ENCODE measurements at regions not wholly inside any gene's neighbourhood (a gene's known extent, or its start where the extent isn't known, plus 50 kb on each side); places are given as distances from the start of the nearest gene placed in this dataset.

DNA sequence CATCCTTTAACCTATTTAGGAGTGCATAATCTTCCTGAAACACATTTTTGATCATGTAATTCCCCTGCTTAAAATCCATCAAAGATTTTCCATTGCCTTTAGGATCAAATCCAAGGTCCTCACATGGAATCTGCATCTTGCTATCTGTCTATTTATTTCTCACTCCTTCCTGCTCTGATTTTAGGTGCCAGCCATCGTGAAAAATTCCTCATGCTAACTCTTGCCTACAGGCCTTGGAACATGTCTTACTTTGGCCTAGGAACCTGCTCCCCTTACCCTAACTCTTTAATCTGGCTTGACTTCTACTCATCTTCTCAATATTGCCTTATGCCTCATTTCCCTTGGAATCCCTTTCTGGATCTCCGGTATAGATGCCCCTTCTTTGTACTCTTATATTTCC lies 1074.3 kb downstream of the TTLL7 start:
- ATAC-seq (no peak), DNase-seq (no peak)
- Histone ChIP-seq H3K36me3 (no peaks in the 10 kb centered on the region), H3K27ac (no peak overlapping the region), H3K27me3 (no peaks in the 10 kb centered on the region), H3K4me1 (peaks cover 0 to 5% of the 10 kb centered on the region in 2 donors), H3K4me3 (no peak overlapping the region), H3K9me3 (no peaks in the 10 kb centered on the region)
- TF ChIP-seq POLR2A (IDR thresholded peaks at IDR 0.05) (no peak), CTCF (IDR thresholded peaks at IDR 0.05 in 4 of 5, conservative IDR thresholded peaks at IDR 0.05 in 1 of 5) (no peak)
- in situ Hi-C loops (cut with MboI; ENCODE audit: low sequenced_read_pairs in 4 of 4) (no loop called here), intact Hi-C loops (cut with DNase I; ENCODE audit: low total_unique reads) (no loop called here)

DNA sequence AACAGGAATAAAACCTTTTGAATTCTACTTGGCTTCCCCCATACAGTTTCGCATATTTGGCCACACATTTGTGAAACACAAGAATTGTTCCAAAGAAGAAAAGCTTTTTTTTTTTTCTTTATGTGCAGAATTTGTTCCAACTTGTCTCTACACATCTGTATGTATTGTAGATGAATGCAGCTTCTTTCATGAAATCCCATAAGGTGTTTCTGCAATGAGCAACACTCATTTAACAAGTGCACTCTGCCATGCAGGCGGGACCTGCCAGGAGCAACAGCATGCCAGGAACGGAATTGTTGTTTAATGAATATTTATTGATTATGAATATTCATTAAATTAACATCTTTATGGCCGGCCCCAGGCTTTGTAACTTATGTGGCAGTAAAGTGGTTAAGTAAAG lies 1075.0 kb downstream of the TTLL7 start:
- H3K9me3 ChIP-seq: no peaks in the 10 kb centered on the region
- TF ChIP-seq POLR2A (IDR thresholded peaks at IDR 0.05) (no peak), CTCF (IDR thresholded peaks at IDR 0.05 in 4 of 5, conservative IDR thresholded peaks at IDR 0.05 in 1 of 5) (no peak)
- ATAC-seq: no peak
- H3K4me3 ChIP-seq: no peak overlapping the region
- no peak overlapping the region for H3K27ac ChIP-seq
- H3K36me3 ChIP-seq: no peaks in the 10 kb centered on the region
- H3K4me1 ChIP-seq: peaks cover 0 to 5% of the 10 kb centered on the region in 2 donors
- in situ Hi-C loops (cut with MboI; ENCODE audit: low sequenced_read_pairs in 4 of 4) (no loop called here), intact Hi-C loops (cut with DNase I; ENCODE audit: low total_unique reads) (no loop called here)
- no peak for DNase-seq
- no peaks in the 10 kb centered on the region for H3K27me3 ChIP-seq

DNA sequence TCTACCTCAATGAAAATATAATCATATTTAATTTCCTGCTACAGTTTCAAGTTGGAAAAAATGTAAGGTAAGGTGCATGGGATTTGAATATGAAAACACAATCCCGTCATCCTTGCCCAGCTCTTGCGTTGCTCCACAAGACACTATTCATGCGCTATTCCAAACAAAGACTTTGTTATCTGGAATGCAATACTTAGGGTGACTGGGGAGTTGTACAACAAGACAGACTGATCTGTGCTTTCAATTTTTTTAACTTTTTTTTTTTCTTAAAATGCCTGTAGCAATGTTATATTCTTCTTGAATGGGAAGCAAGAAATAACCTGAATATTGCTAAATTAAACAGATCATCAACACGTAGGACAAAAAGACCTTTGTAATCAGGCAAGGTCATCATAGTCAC lies 1077.2 kb downstream of the TTLL7 start:
- intact Hi-C loops (cut with DNase I; ENCODE audit: low total_unique reads): no loop called here
- no peaks in the 10 kb centered on the region for H3K36me3 ChIP-seq
- ATAC-seq: no peak

DNA sequence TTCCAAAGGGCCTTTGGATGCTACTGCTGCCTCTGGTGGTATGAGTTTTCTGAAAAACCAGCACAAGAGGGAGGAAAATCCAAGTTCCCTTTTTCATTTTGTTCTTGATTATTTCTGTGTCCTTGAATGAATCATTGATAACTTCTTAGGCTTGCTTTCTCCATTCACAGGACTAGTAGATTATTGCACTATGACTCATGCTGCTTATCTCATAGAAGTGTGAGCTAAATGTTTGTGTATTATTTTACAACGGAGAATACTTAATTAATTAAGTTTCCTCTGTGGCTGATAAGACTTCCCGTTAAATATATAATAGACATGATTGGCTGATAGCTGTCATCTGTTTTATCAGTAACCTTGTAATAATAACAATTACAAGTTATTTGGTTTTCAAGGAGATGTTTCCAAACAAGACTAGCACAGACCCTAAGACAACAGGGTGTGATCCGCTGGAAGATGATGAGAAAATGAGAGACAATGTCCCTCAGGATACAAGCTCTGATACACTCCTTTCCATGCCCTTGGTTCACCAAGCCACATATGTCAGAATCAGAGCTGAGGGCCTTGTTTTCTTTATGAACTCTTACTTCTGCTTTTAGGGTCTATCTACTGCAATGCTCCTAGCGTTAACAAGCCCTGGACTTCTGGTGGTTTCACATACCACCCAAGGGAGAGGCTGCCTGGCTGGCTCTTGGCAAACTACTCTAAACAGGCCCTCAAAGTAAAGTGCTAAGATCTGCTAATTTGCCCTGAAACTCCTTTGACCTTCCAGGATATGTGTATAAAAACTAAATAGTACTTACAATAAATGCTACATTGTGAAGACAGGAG lies 1078.3 kb downstream of the TTLL7 start:
- Histone ChIP-seq H3K4me3 (no peak overlapping the region), H3K27ac (no peak overlapping the region), H3K36me3 (no peaks in the 10 kb centered on the region), H3K9me3 (no peaks in the 10 kb centered on the region), H3K4me1 (peaks cover 0 to 5% of the 10 kb centered on the region in 2 donors), H3K27me3 (no peaks in the 10 kb centered on the region)
- ATAC-seq (no peak), DNase-seq (no peak)
- in situ Hi-C loops (cut with MboI; ENCODE audit: low sequenced_read_pairs in 4 of 4) (no loop called here), intact Hi-C loops (cut with DNase I; ENCODE audit: low total_unique reads) (no loop called here)
- TF ChIP-seq POLR2A (IDR thresholded peaks at IDR 0.05) (no peak), CTCF (IDR thresholded peaks at IDR 0.05 in 4 of 5, conservative IDR thresholded peaks at IDR 0.05 in 1 of 5) (no peak)

More for the DNA sequence above, 1077.2 kb downstream of the TTLL7 start:
- Histone ChIP-seq H3K4me1 (peaks cover 0 to 5% of the 10 kb centered on the region in 2 donors), H3K27ac (no peak overlapping the region), H3K4me3 (no peak overlapping the region), H3K27me3 (no peaks in the 10 kb centered on the region), H3K9me3 (no peaks in the 10 kb centered on the region)
- no peak for TF ChIP-seq POLR2A (IDR thresholded peaks at IDR 0.05)
- TF ChIP-seq CTCF (IDR thresholded peaks at IDR 0.05 in 4 of 5, conservative IDR thresholded peaks at IDR 0.05 in 1 of 5): no peak
- in situ Hi-C loops (cut with MboI; ENCODE audit: low sequenced_read_pairs in 4 of 4): no loop called here
- no peak for DNase-seq

All from gastrocnemius medialis (tissue), 4 donors.